Lung (tissue), 11 donors: ENCODE measurements at regions not wholly inside any gene's neighbourhood (a gene's known extent, or its start where the extent isn't known, plus 50 kb on each side); places are given as distances from the start of the nearest gene placed in this dataset.

ENCODE experiments used
- ATAC-seq: fragments of 200-7000 bp; cut with Tn5 transposase; one replicate; pipeline ENCODE4 v1.9.1; 2020; ENCODE audit warnings: moderate number of reproducible peaks; ENCODE audit not compliant: insufficient read depth, low FRiP score
- DNase-seq, 3 donors: peaks; one replicate each; pipeline ENCODE4 v3.0.0-alpha.2; 2013 to 2017
- H3K27ac ChIP-seq, 2 donors: one replicate each; pipeline ENCODE4 v1.5.1; 2013; ENCODE audit warnings: mild to moderate bottlenecking in 2 of 2, moderate library complexity in 2 of 2, control low read depth in 1 of 2, inconsistent platforms in 1 of 2, low read depth in 1 of 2, low read length in 1 of 2
- H3K27me3 ChIP-seq, 3 donors: one replicate each; pipeline ENCODE4 v1.5.1; 2013; ENCODE audit warnings: low read length in 2 of 3; ENCODE audit not compliant: control insufficient read depth in 3 of 3, insufficient read depth in 3 of 3
- H3K36me3 ChIP-seq, 4 donors: one replicate each; pipeline ENCODE4 v1.5.1; 2013; ENCODE audit warnings: low read length in 4 of 4, mild to moderate bottlenecking in 1 of 4, moderate library complexity in 1 of 4; ENCODE audit not compliant: control insufficient read depth in 4 of 4, insufficient read depth in 4 of 4
- H3K4me1 ChIP-seq, 5 donors: one replicate each; pipeline ENCODE4 v1.5.1; 2013; ENCODE audit warnings: low read length in 5 of 5, mild to moderate bottlenecking in 2 of 5, moderate library complexity in 1 of 5; ENCODE audit not compliant: control insufficient read depth in 5 of 5, insufficient read depth in 5 of 5
- H3K4me3 ChIP-seq: one replicate; pipeline ENCODE4 v1.5.1; 2013; ENCODE audit warnings: mild to moderate bottlenecking, control low read depth, moderate library complexity
- H3K9ac ChIP-seq, 2 donors: one replicate each; pipeline ENCODE4 v1.5.1; 2013; ENCODE audit warnings: low read length in 2 of 2, control low read depth in 1 of 2; ENCODE audit not compliant: insufficient read depth in 1 of 2
- H3K9me3 ChIP-seq, 4 donors: one replicate each; pipeline ENCODE4 v1.5.1; 2013; ENCODE audit warnings: low read length in 3 of 4, mild to moderate bottlenecking in 1 of 4, moderate library complexity in 1 of 4; ENCODE audit not compliant: control insufficient read depth in 4 of 4, insufficient read depth in 3 of 4
- WGBS, 2 donors: extraction: QIAGEN DNeasy Blood & Tissue Kit; methylation state at CpG; one replicate each; pipeline ENCODE4 v1.1.7; 2013; 5-methylcytosine and 5-hydroxymethylcytosine counted together
- TF ChIP-seq, protein P1 (sequence below): IDR thresholded peaks from 2 replicates; pipeline ENCODE4 v1.5.1; 2012; ENCODE audit warnings: mild to moderate bottlenecking; ENCODE audit errors: control extremely low read depth, extremely low read depth
- donor health status: control.
- donor health status: control.
- donor health status: Bipolar disorder and iron deficiency.
- donor health status: healthy.
- donor health status: DM: yes; HTN: yes; CAD: no.

DNA sequence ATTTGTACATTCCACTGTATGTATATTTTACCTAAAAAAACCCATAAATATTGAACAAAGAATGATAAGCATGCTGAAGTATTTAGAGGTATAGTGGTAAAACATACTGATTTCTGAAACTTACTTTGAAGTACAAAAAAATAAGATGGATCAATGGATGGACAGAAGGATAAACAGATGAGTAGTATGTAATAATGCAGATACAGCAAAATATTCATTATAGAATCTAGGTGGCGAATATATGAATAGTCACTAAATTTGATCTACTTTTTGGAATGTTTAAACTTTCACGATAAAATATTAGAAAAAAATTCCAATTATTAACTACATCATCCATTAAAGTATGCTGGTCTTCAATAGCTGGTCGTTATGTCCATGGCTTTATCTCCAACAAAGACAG is 51.9 kb upstream of the GNB4 start:
- Histone ChIP-seq H3K9ac (no peak overlapping the region), H3K36me3 (no peaks in the 10 kb centered on the region), H3K27me3 (no peaks in the 10 kb centered on the region), H3K4me3 (no peak overlapping the region), H3K4me1 (no peaks in the 10 kb centered on the region), H3K9me3 (no peaks in the 10 kb centered on the region), H3K27ac (no peak overlapping the region)
- ATAC-seq (no peak), DNase-seq (no peak)
- TF ChIP-seq, protein P1, sequence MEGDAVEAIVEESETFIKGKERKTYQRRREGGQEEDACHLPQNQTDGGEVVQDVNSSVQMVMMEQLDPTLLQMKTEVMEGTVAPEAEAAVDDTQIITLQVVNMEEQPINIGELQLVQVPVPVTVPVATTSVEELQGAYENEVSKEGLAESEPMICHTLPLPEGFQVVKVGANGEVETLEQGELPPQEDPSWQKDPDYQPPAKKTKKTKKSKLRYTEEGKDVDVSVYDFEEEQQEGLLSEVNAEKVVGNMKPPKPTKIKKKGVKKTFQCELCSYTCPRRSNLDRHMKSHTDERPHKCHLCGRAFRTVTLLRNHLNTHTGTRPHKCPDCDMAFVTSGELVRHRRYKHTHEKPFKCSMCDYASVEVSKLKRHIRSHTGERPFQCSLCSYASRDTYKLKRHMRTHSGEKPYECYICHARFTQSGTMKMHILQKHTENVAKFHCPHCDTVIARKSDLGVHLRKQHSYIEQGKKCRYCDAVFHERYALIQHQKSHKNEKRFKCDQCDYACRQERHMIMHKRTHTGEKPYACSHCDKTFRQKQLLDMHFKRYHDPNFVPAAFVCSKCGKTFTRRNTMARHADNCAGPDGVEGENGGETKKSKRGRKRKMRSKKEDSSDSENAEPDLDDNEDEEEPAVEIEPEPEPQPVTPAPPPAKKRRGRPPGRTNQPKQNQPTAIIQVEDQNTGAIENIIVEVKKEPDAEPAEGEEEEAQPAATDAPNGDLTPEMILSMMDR = no peak
- 84 to 93% methylated on average over 3 of the region's 3 CpGs for WGBS, 2 donors

- Histone ChIP-seq H3K36me3 (no peaks in the 10 kb centered on the region), H3K27ac (no peak overlapping the region), H3K4me1 (no peaks in the 10 kb centered on the region), H3K27me3 (no peaks in the 10 kb centered on the region), H3K9me3 (no peaks in the 10 kb centered on the region), H3K9ac (no peak overlapping the region), H3K4me3 (no peak overlapping the region)
- ATAC-seq = no peak
- 76 to 87% methylated on average over 1 of the region's 1 CpG for WGBS, 2 donors
- DNase-seq = peak in 2 of 3 donors; percentile 9 to 13
- TF ChIP-seq, protein P1 = no peak
Observed at GRCh38 chr3:179503640-179504039, 52.4 kb upstream of the GNB4 start.

- Histone ChIP-seq H3K4me3 (no peak overlapping the region), H3K27me3 (no peaks in the 10 kb centered on the region), H3K9ac (no peak overlapping the region), H3K36me3 (no peaks in the 10 kb centered on the region), H3K27ac (no peak overlapping the region), H3K9me3 (no peaks in the 10 kb centered on the region), H3K4me1 (no peaks in the 10 kb centered on the region)
- ATAC-seq = no peak
- WGBS, 2 donors = 83 to 85% methylated on average over 1 of the region's 1 CpG
- no peak for DNase-seq
- TF ChIP-seq, protein P1 = no peak
Observed at GRCh38 chr3:179504371-179504770, 53.1 kb upstream of the GNB4 start.

DNA sequence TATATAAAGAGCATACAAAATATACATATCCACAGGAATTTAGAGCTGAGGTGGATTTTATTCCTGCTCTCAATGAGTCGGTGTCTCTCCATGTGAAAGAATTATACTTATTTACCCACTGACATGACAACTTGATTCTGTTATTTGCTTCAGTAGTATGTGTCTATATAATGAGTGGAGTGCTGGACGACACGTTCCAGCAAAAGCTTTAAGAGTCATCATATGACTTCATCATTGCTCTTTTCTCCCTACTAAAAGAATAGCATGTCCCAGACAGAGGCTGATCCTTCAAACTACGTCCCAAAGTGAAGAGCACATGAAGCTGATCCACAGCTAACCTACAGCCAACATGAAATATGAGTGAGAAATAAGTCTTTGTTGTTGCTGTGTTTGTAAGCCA is 54.3 kb upstream of the GNB4 start:
- whole genome bisulfite sequencing, 2 donors = 76 to 86% methylated on average over 4 of the region's 4 CpGs
- no peak overlapping the region for H3K4me3 ChIP-seq
- no peaks in the 10 kb centered on the region for H3K4me1 ChIP-seq
- H3K27ac ChIP-seq = no peak overlapping the region
- H3K36me3 ChIP-seq = no peaks in the 10 kb centered on the region
- no peaks in the 10 kb centered on the region for H3K27me3 ChIP-seq
- no peak for ATAC-seq
- TF ChIP-seq, protein P1 = no peak
- no peaks in the 10 kb centered on the region for H3K9me3 ChIP-seq
- H3K9ac ChIP-seq = no peak overlapping the region
- DNase-seq = no peak
